ENCODE measurements at regions not wholly inside any gene's neighbourhood (a gene's known extent, or its start where the extent isn't known, plus 50 kb on each side); places are given as distances from the start of the nearest gene placed in this dataset.

DNA sequence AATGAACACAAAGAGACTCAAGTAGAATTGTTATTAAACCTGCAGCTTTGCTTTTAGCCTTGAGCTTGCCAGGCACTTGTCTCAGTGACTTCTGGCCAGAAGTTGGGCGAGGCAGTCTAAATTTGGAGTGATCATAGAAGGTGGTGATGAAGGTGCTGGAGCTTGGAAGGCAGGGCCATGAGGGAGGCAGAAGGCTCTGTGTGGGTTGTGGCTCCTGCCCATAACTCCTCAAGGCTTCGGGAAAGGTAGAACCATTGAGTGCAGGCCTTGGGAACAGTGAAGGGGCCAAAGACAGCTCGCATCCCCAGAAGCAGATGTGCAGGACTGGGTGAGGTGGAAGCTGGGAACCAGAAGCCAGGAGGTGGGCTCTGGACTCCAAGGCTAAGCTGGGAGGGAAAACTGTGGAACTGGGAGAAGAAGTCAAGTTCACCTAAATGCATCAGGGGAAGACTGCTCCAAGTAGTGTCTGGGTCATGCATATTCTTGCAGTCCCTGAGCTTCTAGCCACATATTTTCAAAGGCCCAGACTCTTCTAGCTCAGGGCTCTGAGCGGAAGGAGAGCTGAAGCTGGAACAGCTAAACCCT lies 111.1 kb upstream of the HABP2 start (continued):
- TF ChIP-seq, protein P1, sequence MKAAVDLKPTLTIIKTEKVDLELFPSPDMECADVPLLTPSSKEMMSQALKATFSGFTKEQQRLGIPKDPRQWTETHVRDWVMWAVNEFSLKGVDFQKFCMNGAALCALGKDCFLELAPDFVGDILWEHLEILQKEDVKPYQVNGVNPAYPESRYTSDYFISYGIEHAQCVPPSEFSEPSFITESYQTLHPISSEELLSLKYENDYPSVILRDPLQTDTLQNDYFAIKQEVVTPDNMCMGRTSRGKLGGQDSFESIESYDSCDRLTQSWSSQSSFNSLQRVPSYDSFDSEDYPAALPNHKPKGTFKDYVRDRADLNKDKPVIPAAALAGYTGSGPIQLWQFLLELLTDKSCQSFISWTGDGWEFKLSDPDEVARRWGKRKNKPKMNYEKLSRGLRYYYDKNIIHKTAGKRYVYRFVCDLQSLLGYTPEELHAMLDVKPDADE (conservative IDR thresholded peaks at IDR 0.05; ENCODE audit: control insufficient read depth, low read depth, low read length), result no peak
- TF ChIP-seq ERF (CRISPR knock-in tag; IDR thresholded peaks at IDR 0.05), result no peak
- TF ChIP-seq, protein P2, sequence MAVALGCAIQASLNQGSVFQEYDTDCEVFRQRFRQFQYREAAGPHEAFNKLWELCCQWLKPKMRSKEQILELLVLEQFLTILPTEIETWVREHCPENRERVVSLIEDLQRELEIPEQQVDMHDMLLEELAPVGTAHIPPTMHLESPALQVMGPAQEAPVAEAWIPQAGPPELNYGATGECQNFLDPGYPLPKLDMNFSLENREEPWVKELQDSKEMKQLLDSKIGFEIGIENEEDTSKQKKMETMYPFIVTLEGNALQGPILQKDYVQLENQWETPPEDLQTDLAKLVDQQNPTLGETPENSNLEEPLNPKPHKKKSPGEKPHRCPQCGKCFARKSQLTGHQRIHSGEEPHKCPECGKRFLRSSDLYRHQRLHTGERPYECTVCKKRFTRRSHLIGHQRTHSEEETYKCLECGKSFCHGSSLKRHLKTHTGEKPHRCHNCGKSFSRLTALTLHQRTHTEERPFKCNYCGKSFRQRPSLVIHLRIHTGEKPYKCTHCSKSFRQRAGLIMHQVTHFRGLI (CRISPR knock-in tag; IDR thresholded peaks at IDR 0.05), result no peak
- TF ChIP-seq NBN (IDR thresholded peaks at IDR 0.05; ENCODE audit: low read depth), result no peak
- no peak for TF ChIP-seq ZNF408 (CRISPR knock-in tag; IDR thresholded peaks at IDR 0.05; ENCODE audit: low read depth)
- TF ChIP-seq DACH1 (IDR thresholded peaks at IDR 0.05; ENCODE audit: partially characterized antibody), result no peak
- TF ChIP-seq, protein P3, sequence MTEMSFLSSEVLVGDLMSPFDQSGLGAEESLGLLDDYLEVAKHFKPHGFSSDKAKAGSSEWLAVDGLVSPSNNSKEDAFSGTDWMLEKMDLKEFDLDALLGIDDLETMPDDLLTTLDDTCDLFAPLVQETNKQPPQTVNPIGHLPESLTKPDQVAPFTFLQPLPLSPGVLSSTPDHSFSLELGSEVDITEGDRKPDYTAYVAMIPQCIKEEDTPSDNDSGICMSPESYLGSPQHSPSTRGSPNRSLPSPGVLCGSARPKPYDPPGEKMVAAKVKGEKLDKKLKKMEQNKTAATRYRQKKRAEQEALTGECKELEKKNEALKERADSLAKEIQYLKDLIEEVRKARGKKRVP (CRISPR knock-in tag; IDR thresholded peaks at IDR 0.05), result no peak
- no peak for TF ChIP-seq ZNF354B (CRISPR knock-in tag; IDR thresholded peaks at IDR 0.05)
- TF ChIP-seq, protein P4, sequence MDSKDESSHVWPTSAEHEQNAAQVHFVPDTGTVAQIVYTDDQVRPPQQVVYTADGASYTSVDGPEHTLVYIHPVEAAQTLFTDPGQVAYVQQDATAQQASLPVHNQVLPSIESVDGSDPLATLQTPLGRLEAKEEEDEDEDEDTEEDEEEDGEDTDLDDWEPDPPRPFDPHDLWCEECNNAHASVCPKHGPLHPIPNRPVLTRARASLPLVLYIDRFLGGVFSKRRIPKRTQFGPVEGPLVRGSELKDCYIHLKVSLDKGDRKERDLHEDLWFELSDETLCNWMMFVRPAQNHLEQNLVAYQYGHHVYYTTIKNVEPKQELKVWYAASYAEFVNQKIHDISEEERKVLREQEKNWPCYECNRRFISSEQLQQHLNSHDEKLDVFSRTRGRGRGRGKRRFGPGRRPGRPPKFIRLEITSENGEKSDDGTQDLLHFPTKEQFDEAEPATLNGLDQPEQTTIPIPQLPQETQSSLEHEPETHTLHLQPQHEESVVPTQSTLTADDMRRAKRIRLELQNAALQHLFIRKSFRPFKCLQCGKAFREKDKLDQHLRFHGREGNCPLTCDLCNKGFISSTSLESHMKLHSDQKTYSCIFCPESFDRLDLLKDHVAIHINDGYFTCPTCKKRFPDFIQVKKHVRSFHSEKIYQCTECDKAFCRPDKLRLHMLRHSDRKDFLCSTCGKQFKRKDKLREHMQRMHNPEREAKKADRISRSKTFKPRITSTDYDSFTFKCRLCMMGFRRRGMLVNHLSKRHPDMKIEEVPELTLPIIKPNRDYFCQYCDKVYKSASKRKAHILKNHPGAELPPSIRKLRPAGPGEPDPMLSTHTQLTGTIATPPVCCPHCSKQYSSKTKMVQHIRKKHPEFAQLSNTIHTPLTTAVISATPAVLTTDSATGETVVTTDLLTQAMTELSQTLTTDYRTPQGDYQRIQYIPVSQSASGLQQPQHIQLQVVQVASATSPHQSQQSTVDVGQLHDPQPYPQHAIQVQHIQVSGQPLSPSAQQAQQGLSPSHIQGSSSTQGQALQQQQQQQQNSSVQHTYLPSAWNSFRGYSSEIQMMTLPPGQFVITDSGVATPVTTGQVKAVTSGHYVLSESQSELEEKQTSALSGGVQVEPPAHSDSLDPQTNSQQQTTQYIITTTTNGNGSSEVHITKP (IDR thresholded peaks at IDR 0.05; ENCODE audit: partially characterized antibody), result no peak
- TF ChIP-seq, protein P5, sequence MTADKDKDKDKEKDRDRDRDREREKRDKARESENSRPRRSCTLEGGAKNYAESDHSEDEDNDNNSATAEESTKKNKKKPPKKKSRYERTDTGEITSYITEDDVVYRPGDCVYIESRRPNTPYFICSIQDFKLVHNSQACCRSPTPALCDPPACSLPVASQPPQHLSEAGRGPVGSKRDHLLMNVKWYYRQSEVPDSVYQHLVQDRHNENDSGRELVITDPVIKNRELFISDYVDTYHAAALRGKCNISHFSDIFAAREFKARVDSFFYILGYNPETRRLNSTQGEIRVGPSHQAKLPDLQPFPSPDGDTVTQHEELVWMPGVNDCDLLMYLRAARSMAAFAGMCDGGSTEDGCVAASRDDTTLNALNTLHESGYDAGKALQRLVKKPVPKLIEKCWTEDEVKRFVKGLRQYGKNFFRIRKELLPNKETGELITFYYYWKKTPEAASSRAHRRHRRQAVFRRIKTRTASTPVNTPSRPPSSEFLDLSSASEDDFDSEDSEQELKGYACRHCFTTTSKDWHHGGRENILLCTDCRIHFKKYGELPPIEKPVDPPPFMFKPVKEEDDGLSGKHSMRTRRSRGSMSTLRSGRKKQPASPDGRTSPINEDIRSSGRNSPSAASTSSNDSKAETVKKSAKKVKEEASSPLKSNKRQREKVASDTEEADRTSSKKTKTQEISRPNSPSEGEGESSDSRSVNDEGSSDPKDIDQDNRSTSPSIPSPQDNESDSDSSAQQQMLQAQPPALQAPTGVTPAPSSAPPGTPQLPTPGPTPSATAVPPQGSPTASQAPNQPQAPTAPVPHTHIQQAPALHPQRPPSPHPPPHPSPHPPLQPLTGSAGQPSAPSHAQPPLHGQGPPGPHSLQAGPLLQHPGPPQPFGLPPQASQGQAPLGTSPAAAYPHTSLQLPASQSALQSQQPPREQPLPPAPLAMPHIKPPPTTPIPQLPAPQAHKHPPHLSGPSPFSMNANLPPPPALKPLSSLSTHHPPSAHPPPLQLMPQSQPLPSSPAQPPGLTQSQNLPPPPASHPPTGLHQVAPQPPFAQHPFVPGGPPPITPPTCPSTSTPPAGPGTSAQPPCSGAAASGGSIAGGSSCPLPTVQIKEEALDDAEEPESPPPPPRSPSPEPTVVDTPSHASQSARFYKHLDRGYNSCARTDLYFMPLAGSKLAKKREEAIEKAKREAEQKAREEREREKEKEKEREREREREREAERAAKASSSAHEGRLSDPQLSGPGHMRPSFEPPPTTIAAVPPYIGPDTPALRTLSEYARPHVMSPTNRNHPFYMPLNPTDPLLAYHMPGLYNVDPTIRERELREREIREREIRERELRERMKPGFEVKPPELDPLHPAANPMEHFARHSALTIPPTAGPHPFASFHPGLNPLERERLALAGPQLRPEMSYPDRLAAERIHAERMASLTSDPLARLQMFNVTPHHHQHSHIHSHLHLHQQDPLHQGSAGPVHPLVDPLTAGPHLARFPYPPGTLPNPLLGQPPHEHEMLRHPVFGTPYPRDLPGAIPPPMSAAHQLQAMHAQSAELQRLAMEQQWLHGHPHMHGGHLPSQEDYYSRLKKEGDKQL (CRISPR knock-in tag; IDR thresholded peaks at IDR 0.05; ENCODE audit: borderline replicate concordance), result no peak
- TF ChIP-seq SMARCA4 (IDR thresholded peaks at IDR 0.05), result no peak

All from K562 (cell line).